AG09319 (cell line): ENCODE measurements at regions not wholly inside any gene's neighbourhood (a gene's known extent, or its start where the extent isn't known, plus 50 kb on each side); places are given as distances from the start of the nearest gene placed in this dataset.

Experiments used
- DNase-seq: peaks from one replicate; pipeline ENCODE4 v3.0.0-alpha.2; 2010; ENCODE audit warnings: low read depth; ENCODE audit errors: extremely low read depth
- TF ChIP-seq, protein P1 (sequence below): IDR thresholded peaks from 2 replicates; pipeline ENCODE4 v1.5.1; 2011; ENCODE audit warnings: low read depth, mild to moderate bottlenecking, inconsistent platforms, low read length, moderate library complexity

GRCh38 chr2:128736689-128737545 lies 418.2 kb upstream of the HS6ST1 start:
- TF ChIP-seq, protein P1, sequence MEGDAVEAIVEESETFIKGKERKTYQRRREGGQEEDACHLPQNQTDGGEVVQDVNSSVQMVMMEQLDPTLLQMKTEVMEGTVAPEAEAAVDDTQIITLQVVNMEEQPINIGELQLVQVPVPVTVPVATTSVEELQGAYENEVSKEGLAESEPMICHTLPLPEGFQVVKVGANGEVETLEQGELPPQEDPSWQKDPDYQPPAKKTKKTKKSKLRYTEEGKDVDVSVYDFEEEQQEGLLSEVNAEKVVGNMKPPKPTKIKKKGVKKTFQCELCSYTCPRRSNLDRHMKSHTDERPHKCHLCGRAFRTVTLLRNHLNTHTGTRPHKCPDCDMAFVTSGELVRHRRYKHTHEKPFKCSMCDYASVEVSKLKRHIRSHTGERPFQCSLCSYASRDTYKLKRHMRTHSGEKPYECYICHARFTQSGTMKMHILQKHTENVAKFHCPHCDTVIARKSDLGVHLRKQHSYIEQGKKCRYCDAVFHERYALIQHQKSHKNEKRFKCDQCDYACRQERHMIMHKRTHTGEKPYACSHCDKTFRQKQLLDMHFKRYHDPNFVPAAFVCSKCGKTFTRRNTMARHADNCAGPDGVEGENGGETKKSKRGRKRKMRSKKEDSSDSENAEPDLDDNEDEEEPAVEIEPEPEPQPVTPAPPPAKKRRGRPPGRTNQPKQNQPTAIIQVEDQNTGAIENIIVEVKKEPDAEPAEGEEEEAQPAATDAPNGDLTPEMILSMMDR, result peak; percentile 100

GRCh38 chr2:128737546-128737826 lies 418.8 kb upstream of the HS6ST1 start:
- DNase-seq, result no peak
- TF ChIP-seq, protein P1, result no peak

More at GRCh38 chr2:128736689-128737545, 418.2 kb upstream of the HS6ST1 start:
- DNase-seq, result peak; percentile 24

DNA sequence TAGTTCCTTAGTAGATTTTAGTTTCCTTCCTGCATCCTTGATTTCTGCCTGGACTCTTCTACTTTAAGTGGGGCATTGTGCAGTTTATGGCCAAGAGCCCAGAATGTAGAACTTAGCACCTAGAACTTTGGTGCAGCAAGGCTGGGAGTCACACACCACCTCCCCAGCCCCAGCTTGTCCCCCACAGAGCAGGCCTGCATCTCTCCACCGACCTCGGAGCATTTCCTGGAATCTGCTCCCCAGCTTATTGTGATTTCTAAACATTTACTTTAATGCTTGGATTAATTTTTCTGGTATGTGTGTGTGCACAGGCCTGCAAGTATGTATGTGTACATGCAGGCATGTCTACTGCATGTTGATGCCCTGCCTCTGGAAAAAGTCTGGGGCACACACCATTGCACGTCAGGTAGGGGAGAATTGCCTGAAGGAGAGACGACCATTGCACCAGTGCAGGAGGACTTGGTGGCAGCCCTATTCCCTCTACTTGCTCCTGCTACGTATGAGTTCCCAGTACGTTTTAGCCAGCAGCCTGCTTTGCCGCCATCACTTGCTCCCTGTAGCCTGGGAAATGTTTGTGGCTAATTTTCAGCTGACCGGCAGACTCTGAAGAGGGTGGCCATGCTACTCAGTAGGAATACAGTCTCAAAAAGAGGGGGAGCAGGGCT lies 419.9 kb upstream of the HS6ST1 start:
- no peak for DNase-seq
- TF ChIP-seq, protein P1, result no peak

- no peak for DNase-seq
- TF ChIP-seq, protein P1, result no peak
These were observed 423.8 kb upstream of the HS6ST1 start for GRCh38 chr2:128742467-128742866.

DNA sequence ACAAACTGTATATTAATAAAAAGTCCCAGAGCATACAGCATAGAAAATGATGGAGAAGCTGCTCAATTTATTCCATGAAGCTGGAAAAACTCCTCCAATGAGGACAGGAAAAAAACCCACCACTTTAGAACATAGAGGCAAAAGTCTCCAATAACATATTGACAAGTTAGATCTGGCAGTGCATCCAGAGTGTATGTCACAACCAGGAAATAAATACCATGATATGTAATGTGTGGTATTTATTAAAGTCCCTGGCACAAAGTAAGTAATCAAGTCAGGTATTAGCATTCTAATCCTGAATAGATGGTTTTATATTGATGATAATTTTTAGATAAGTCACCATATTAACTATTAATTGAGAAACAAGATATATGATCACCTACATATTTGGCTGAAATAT lies 427.3 kb upstream of the HS6ST1 start:
- TF ChIP-seq, protein P1, result no peak
- no peak for DNase-seq

GRCh38 chr2:128746356-128746755 lies 427.7 kb upstream of the HS6ST1 start:
- DNase-seq, result no peak
- TF ChIP-seq, protein P1, result no peak

- TF ChIP-seq, protein P1, result no peak
- DNase-seq, result no peak
These were observed 429.7 kb upstream of the HS6ST1 start for GRCh38 chr2:128748336-128748735.
